GM23248 (cell line): ENCODE measurements at regions not wholly inside any gene's neighbourhood (a gene's known extent, or its start where the extent isn't known, plus 50 kb on each side); places are given as distances from the start of the nearest gene placed in this dataset.

Source experiments
- EZH2 ChIP-seq: fragments of 200-600 bp; sonication (generic); IDR thresholded peaks from 2 replicates; pipeline ENCODE4 v1.6.1; 2018; ENCODE audit warnings: antibody characterized with exemption, mild to moderate bottlenecking; ENCODE audit not compliant: insufficient read depth, poor library complexity, severe bottlenecking
- EZH2phosphoT487 ChIP-seq: fragments of 200-600 bp; sonication (generic); IDR thresholded peaks from 2 replicates; pipeline ENCODE4 v1.6.1; 2018; ENCODE audit warnings: antibody characterized with exemption, moderate library complexity, mild to moderate bottlenecking, low read depth; ENCODE audit not compliant: insufficient read depth

- TF ChIP-seq EZH2: no peak
- no peak for TF ChIP-seq EZH2phosphoT487
Observed at GRCh38 chr1:14143777-14144176, 443.8 kb downstream of the PRDM2 start.
